ENCODE measurements at regions not wholly inside any gene's neighbourhood (a gene's known extent, or its start where the extent isn't known, plus 50 kb on each side); places are given as distances from the start of the nearest gene placed in this dataset.

DNA sequence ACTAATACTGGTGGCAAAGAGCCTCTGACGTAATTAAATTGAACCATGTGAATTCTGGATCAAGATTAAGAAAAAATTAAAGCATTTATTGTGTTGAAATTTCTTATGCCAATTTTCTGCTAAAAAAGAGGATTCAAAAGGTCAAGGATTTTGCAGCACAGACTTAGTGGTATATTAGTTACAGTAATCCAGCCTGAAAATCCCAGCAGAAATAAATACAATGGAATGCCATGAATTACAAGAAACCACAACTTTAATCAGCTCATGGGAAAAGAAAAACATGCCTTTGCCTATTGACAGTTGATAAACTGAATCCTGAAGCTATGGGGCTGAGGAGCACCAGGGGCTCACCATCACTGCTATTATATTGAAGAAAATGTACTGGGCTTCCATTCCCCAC lies 114.8 kb upstream of the SATB2 start:
- Mint-ChIP-seq H3K27me3 (ENCODE audit: unreplicated experiment) (no peaks in the 10 kb centered on the region), H3K4me3 (ENCODE audit: low read depth, unreplicated experiment) (no peak overlapping the region), H3K9me3 (ENCODE audit: low read depth, unreplicated experiment) (no peaks in the 10 kb centered on the region), H3K36me3 (ENCODE audit: insufficient read depth, unreplicated experiment) (no peaks in the 10 kb centered on the region), H3K4me1 (ENCODE audit: low read depth, unreplicated experiment) (no peaks in the 10 kb centered on the region), H3K27ac (ENCODE audit: unreplicated experiment) (no peak overlapping the region)
- intact Hi-C loops (cut with micrococcal nuclease; ENCODE audit: unreplicated experiment) = no loop called here
- no peak for DNase-seq
- CTCF ChIA-PET = interaction anchor here (0.7 kb wide), 1 partner anchor 163 kb away, joined by 4 read pairs; no protein-coding TSS in a partner anchor
- TF ChIP-seq, protein P1, sequence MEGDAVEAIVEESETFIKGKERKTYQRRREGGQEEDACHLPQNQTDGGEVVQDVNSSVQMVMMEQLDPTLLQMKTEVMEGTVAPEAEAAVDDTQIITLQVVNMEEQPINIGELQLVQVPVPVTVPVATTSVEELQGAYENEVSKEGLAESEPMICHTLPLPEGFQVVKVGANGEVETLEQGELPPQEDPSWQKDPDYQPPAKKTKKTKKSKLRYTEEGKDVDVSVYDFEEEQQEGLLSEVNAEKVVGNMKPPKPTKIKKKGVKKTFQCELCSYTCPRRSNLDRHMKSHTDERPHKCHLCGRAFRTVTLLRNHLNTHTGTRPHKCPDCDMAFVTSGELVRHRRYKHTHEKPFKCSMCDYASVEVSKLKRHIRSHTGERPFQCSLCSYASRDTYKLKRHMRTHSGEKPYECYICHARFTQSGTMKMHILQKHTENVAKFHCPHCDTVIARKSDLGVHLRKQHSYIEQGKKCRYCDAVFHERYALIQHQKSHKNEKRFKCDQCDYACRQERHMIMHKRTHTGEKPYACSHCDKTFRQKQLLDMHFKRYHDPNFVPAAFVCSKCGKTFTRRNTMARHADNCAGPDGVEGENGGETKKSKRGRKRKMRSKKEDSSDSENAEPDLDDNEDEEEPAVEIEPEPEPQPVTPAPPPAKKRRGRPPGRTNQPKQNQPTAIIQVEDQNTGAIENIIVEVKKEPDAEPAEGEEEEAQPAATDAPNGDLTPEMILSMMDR (IDR thresholded peaks at IDR 0.05; ENCODE audit: unreplicated experiment) = no peak
- BruUV-seq (replicated peaks) = no TSS peak

DNA sequence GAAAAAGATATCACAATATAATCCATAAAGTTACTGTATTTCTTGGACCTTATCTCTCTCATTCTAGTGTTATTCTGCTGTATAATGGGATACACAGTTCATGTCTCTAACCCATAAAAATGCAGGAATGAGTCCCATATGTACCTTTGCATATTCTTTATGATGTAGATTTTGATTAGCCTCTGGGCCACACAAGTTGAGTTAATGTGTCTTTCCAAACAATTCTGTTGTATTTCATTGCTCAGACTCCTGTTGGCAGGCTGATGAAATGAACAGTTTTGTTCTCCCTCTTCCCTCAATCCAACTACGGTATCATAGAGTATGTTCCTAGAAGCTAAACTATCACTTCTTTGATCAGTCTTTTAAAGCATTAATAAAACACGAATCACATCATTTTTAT lies 113.2 kb upstream of the SATB2 start:
- no TSS peak for BruUV-seq (replicated peaks)
- intact Hi-C loops (cut with micrococcal nuclease; ENCODE audit: unreplicated experiment) = no loop called here

DNA sequence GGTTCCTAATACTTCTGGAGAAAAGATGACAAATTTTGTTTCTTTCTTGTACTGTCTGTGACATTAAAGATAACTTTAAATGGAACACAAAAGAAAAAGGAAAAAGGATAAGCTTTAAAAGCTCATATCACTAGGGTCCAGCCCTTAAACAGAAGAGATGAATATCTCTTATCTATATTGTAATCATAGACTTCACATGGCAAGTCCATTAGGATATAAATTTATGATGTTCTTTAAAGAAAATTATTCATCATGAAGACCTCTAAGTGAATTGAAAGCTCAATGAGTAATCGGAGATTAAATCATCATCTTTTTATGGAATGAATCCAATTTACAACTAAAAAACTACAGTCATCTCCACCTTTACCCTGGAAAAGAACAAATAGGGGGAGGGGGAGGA lies 111.6 kb upstream of the SATB2 start:
- H3K27ac Mint-ChIP-seq (ENCODE audit: unreplicated experiment) = no peak overlapping the region
- intact Hi-C loops (cut with micrococcal nuclease; ENCODE audit: unreplicated experiment) = no loop called here
- H3K27me3 Mint-ChIP-seq (ENCODE audit: unreplicated experiment) = no peaks in the 10 kb centered on the region
- TF ChIP-seq, protein P1 (IDR thresholded peaks at IDR 0.05; ENCODE audit: unreplicated experiment) = no peak
- no peak overlapping the region for H3K4me3 Mint-ChIP-seq (ENCODE audit: low read depth, unreplicated experiment)
- no TSS peak for BruUV-seq (replicated peaks)
- no peak for DNase-seq
- H3K4me1 Mint-ChIP-seq (ENCODE audit: low read depth, unreplicated experiment) = no peaks in the 10 kb centered on the region
- no peaks in the 10 kb centered on the region for H3K9me3 Mint-ChIP-seq (ENCODE audit: low read depth, unreplicated experiment)
- no peaks in the 10 kb centered on the region for H3K36me3 Mint-ChIP-seq (ENCODE audit: insufficient read depth, unreplicated experiment)
- CTCF ChIA-PET = no interaction called here

More for the DNA sequence above, 113.2 kb upstream of the SATB2 start:
- H3K4me3 Mint-ChIP-seq (ENCODE audit: low read depth, unreplicated experiment) = no peak overlapping the region
- no peaks in the 10 kb centered on the region for H3K27me3 Mint-ChIP-seq (ENCODE audit: unreplicated experiment)
- H3K4me1 Mint-ChIP-seq (ENCODE audit: low read depth, unreplicated experiment) = no peaks in the 10 kb centered on the region
- CTCF ChIA-PET = interaction anchor here (0.6 kb wide), 1 partner anchor 1235 kb away, joined by 5 read pairs; no protein-coding TSS in a partner anchor
- DNase-seq = no peak
- H3K27ac Mint-ChIP-seq (ENCODE audit: unreplicated experiment) = no peak overlapping the region
- TF ChIP-seq, protein P1 (IDR thresholded peaks at IDR 0.05; ENCODE audit: unreplicated experiment) = no peak
- H3K9me3 Mint-ChIP-seq (ENCODE audit: low read depth, unreplicated experiment) = no peaks in the 10 kb centered on the region
- no peaks in the 10 kb centered on the region for H3K36me3 Mint-ChIP-seq (ENCODE audit: insufficient read depth, unreplicated experiment)

DNA sequence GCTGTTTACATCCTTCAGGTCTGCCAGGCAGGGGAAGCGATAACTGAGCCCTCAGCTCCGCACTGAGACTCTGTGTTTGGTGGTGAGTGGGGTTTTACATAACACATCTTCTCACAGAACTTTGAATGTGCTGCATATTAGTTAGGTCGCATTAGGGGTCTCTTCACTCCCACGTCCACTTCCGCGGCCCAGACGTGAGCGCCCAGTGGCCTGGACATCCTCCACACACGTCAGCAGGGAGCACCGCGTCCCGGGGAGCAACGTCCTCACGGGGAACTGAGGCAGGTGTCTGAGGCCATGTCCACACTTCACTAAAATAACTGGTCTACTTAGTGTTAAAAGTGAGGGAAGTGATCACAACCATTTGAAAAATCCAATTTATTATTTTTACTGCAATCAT lies 100.4 kb upstream of the SATB2 start:
- no peaks in the 10 kb centered on the region for H3K36me3 Mint-ChIP-seq (ENCODE audit: insufficient read depth, unreplicated experiment)
- no peaks in the 10 kb centered on the region for H3K9me3 Mint-ChIP-seq (ENCODE audit: low read depth, unreplicated experiment)
- TF ChIP-seq, protein P1 (IDR thresholded peaks at IDR 0.05; ENCODE audit: unreplicated experiment) = no peak
- no peaks in the 10 kb centered on the region for H3K4me1 Mint-ChIP-seq (ENCODE audit: low read depth, unreplicated experiment)
- H3K27me3 Mint-ChIP-seq (ENCODE audit: unreplicated experiment) = no peaks in the 10 kb centered on the region
- no peak overlapping the region for H3K4me3 Mint-ChIP-seq (ENCODE audit: low read depth, unreplicated experiment)
- intact Hi-C loops (cut with micrococcal nuclease; ENCODE audit: unreplicated experiment) = no loop called here
- CTCF ChIA-PET = no interaction called here
- H3K27ac Mint-ChIP-seq (ENCODE audit: unreplicated experiment) = no peak overlapping the region
- DNase-seq = no peak
- no TSS peak for BruUV-seq (replicated peaks)

Measured in Calu3 (cell line).